K562 (cell line): ENCODE measurements at regions not wholly inside any gene's neighbourhood (a gene's known extent, or its start where the extent isn't known, plus 50 kb on each side); places are given as distances from the start of the nearest gene placed in this dataset.
A peak's percentile ranks its signal among the peaks of the same experiment; 100 is the strongest.

Experiments used
- ATF3 ChIP-seq, 2 experiments: fragments of 450-650 bp in 1 of 2; sonication (generic) in 1 of 2; formaldehyde crosslinking in 1 of 2; IDR thresholded peaks in 1 of 2; conservative IDR thresholded peaks in 1 of 2; 2 replicates each; pipeline versions ENCODE4 v1.6.1 to v1.8.1; 2016 to 2023; ENCODE audit warnings: mild to moderate bottlenecking in 2 of 2, moderate library complexity in 2 of 2, inconsistent platforms in 1 of 2, missing genetic modification reagents in 1 of 2
- BMI1 ChIP-seq: fragments of 150-350 bp; IDR thresholded peaks from 2 replicates; pipeline ENCODE4 v1.6.1; 2014; ENCODE audit warnings: low read length
- ELF4 ChIP-seq: fragments of 450-650 bp; formaldehyde crosslinking; IDR thresholded peaks from 2 replicates; pipeline ENCODE4 v1.4.0; 2022; ENCODE audit warnings: missing genetic modification characterization
- IRF2 ChIP-seq: sonication (generic); formaldehyde crosslinking; IDR thresholded peaks from 2 replicates; pipeline ENCODE4 v1.8.1; 2022; ENCODE audit warnings: mild to moderate bottlenecking, missing genetic modification reagents
- KDM4B ChIP-seq, 2 experiments: fragments of 450-650 bp in 1 of 2; sonication (generic) in 1 of 2; IDR thresholded peaks; 2 replicates each; pipeline ENCODE4 v1.6.1; 2016 to 2017; ENCODE audit warnings: borderline replicate concordance in 2 of 2, antibody characterized with exemption in 1 of 2, low read depth in 1 of 2, mild to moderate bottlenecking in 1 of 2
- NFIC ChIP-seq: fragments of 450-650 bp; IDR thresholded peaks from 2 replicates; pipeline ENCODE4 v1.6.1; 2017; ENCODE audit warnings: mild to moderate bottlenecking, inconsistent platforms
- PHF21A ChIP-seq: fragments of 450-650 bp; IDR thresholded peaks from 2 replicates; pipeline ENCODE4 v1.6.1; 2017; ENCODE audit warnings: low read depth, borderline replicate concordance
- RUNX1 ChIP-seq: sonication (generic); IDR thresholded peaks from 2 replicates; pipeline ENCODE4 v1.6.1; 2016; ENCODE audit warnings: antibody characterized with exemption, low read depth
- SAP30 ChIP-seq: fragments of 200-600 bp; sonication (generic); IDR thresholded peaks from 2 replicates; pipeline ENCODE4 v1.6.1; 2012; ENCODE audit warnings: borderline replicate concordance, low read depth, mild to moderate bottlenecking, moderate library complexity, low read length, control low read depth, inconsistent platforms; ENCODE audit not compliant: insufficient read depth, poor library complexity, severe bottlenecking
- SLC30A9 ChIP-seq: fragments of 250-450 bp; sonication (Bioruptor Pico); IDR thresholded peaks from 2 replicates; pipeline ENCODE4 v1.8.0; 2022; ENCODE audit warnings: mild to moderate bottlenecking, moderate library complexity
- SMARCA5 ChIP-seq: fragments of 450-650 bp; IDR thresholded peaks from 2 replicates; pipeline ENCODE4 v1.6.1; 2016
- SREBF2 ChIP-seq: sonication (generic); formaldehyde crosslinking; IDR thresholded peaks from 2 replicates; pipeline ENCODE4 v1.4.0; 2020; ENCODE audit warnings: mild to moderate bottlenecking, missing genetic modification reagents
- TAF9B ChIP-seq: fragments of 450-650 bp; IDR thresholded peaks from 2 replicates; pipeline ENCODE4 v1.6.1; 2018; ENCODE audit warnings: mild to moderate bottlenecking; ENCODE audit not compliant: partially characterized antibody
- XRCC5 ChIP-seq: fragments of 200-400 bp; formaldehyde crosslinking; IDR thresholded peaks from 2 replicates; pipeline ENCODE4 v1.6.1; 2017; ENCODE audit warnings: low read depth, mild to moderate bottlenecking, low read length
- ZNF140 ChIP-seq: fragments of 250-450 bp; sonication (Bioruptor Pico); IDR thresholded peaks from 2 replicates; pipeline ENCODE4 v1.8.0; 2021; ENCODE audit warnings: moderate library complexity, mild to moderate bottlenecking, inconsistent platforms
- ZNF217 ChIP-seq: sonication (generic); formaldehyde crosslinking; IDR thresholded peaks from 2 replicates; pipeline ENCODE4 v1.8.0; 2022; ENCODE audit warnings: mild to moderate bottlenecking, missing genetic modification reagents
- ZNF280A ChIP-seq: fragments of 450-650 bp; IDR thresholded peaks from 2 replicates; pipeline ENCODE4 v1.6.1; 2018; ENCODE audit warnings: mild to moderate bottlenecking, low read depth; ENCODE audit not compliant: partially characterized antibody
- ZNF699 ChIP-seq: fragments of 250-450 bp; sonication (Bioruptor Pico); IDR thresholded peaks from 2 replicates; pipeline ENCODE4 v1.8.0; 2021; ENCODE audit warnings: mild to moderate bottlenecking, moderate library complexity; ENCODE audit not compliant: insufficient replicate concordance
- ZNF785 ChIP-seq: fragments of 250-450 bp; sonication (Bioruptor Pico); IDR thresholded peaks from 2 replicates; pipeline ENCODE4 v1.4.0; 2020; ENCODE audit warnings: mild to moderate bottlenecking

- TF ChIP-seq SAP30 (no peak), SREBF2 (no peak), PHF21A (no peak), TAF9B (no peak), ZNF785 (CRISPR knock-in tag) (no peak), RUNX1 (no peak), XRCC5 (no peak), SMARCA5 (no peak), ZNF217 (no peak), ATF3 (IDR thresholded peaks at IDR 0.05) (no peak), ATF3 (CRISPR knock-in tag; conservative IDR thresholded peaks at IDR 0.05) (no peak), ZNF280A (no peak), KDM4B (IDR thresholded peaks at IDR 0.05; ENCODE audit: borderline replicate concordance in 2 of 2, low read depth in 1 of 2) (0 out of 4 replicates have a peak, but pooled peaks of 1 of the 2 experiments have one; percentile 19), ELF4 (no peak), ZNF699 (CRISPR knock-in tag) (no peak), ZNF140 (CRISPR knock-in tag) (no peak), BMI1 (no peak), IRF2 (no peak), SLC30A9 (no peak), NFIC (no peak)
Observed at GRCh38 chr7:106570146-106570545, 90.8 kb downstream of the CCDC71L start (continued).
